T-helper 2 cell (primary cell): ENCODE measurements at regions not wholly inside any gene's neighbourhood (a gene's known extent, or its start where the extent isn't known, plus 50 kb on each side); places are given as distances from the start of the nearest gene placed in this dataset.
"Not testable (repeated sequence)": the region's sequence is repeated elsewhere in the genome, so short reads cannot be mapped to it uniquely, and the experiment has no call there.

Experiments
- DNase-seq, 5 experiments: peaks; one replicate each; pipeline versions ENCODE4 v3.0.0 to v3.0.0-alpha.2; 2012 to 2022

- no peak for DNase-seq
Observed at GRCh38 chr2:47964277-47964676, 58.0 kb upstream of the FBXO11 start.

- DNase-seq = peak in 1 of 5 experiments; percentile 16
Observed at GRCh38 chr2:47964722-47965434, 58.6 kb upstream of the FBXO11 start.

GRCh38 chr2:47976728-47977127 is 70.4 kb upstream of the FBXO11 start:
- not testable (repeated sequence) for DNase-seq

- DNase-seq = no peak
Observed at GRCh38 chr2:47984041-47984440, 77.7 kb upstream of the FBXO11 start.

GRCh38 chr2:47990503-47990902 is 84.2 kb upstream of the FBXO11 start:
- DNase-seq = no peak

GRCh38 chr2:47992671-47993070 is 86.4 kb upstream of the FBXO11 start:
- no peak for DNase-seq

- DNase-seq = no peak
Observed at GRCh38 chr2:47996808-47997207, 90.5 kb upstream of the FBXO11 start.

- DNase-seq = no peak
Observed at GRCh38 chr2:47999512-47999911, 93.2 kb upstream of the FBXO11 start.

GRCh38 chr2:48001498-48001897 is 95.2 kb upstream of the FBXO11 start:
- DNase-seq = no peak

GRCh38 chr2:48006094-48006493 is 99.8 kb upstream of the FBXO11 start:
- DNase-seq = no peak

- DNase-seq = no peak
Observed at GRCh38 chr2:48007699-48008268, 101.5 kb upstream of the FBXO11 start.

- DNase-seq = no peak
Observed at GRCh38 chr2:48009256-48009655, 103.0 kb upstream of the FBXO11 start.

- DNase-seq = no peak
Observed at GRCh38 chr2:48015421-48015820, 109.1 kb upstream of the FBXO11 start.

GRCh38 chr2:48016225-48017019 is 110.1 kb upstream of the FBXO11 start:
- DNase-seq = peak in 1 of 5 experiments; percentile 9

- no peak for DNase-seq
Observed at GRCh38 chr2:48017136-48017535, 110.8 kb upstream of the FBXO11 start.

- DNase-seq = no peak
Observed at GRCh38 chr2:48018480-48018879, 112.2 kb upstream of the FBXO11 start.

- no peak for DNase-seq
Observed at GRCh38 chr2:48026865-48027264, 120.6 kb upstream of the FBXO11 start.

GRCh38 chr2:48032765-48033164 is 126.5 kb upstream of the FBXO11 start:
- no peak for DNase-seq

GRCh38 chr2:48034295-48034694 is 128.0 kb upstream of the FBXO11 start:
- no peak for DNase-seq

GRCh38 chr2:48036312-48036711 is 130.0 kb upstream of the FBXO11 start:
- DNase-seq = no peak

- DNase-seq = no peak
Observed at GRCh38 chr2:48039209-48039990, 133.1 kb upstream of the FBXO11 start.

GRCh38 chr2:48043131-48043700 is 136.9 kb upstream of the FBXO11 start:
- no peak for DNase-seq

GRCh38 chr2:48043746-48044145 is 137.4 kb upstream of the FBXO11 start:
- DNase-seq = no peak
